G401 (cell line): ENCODE measurements at regions not wholly inside any gene's neighbourhood (a gene's known extent, or its start where the extent isn't known, plus 50 kb on each side); places are given as distances from the start of the nearest gene placed in this dataset.

Experiments
- DNase-seq: peaks from one replicate; pipeline ENCODE4 v3.0.0-alpha.2; 2015; ENCODE audit warnings: low spot score
- in situ Hi-C: cut with HindIII; loops from 2 replicates; pipeline ENCODE4 v1.10.0; 2016; ENCODE audit warnings: low sequenced_read_pairs, mixed read lengths

GRCh38 chr4:11019451-11020240 lies 335.1 kb upstream of the CLNK start:
- no peak for DNase-seq
- in situ Hi-C loops: no loop called here

GRCh38 chr4:11014199-11014598 lies 329.6 kb upstream of the CLNK start:
- in situ Hi-C loops: no loop called here
- DNase-seq: no peak

GRCh38 chr4:11013094-11013664 lies 328.6 kb upstream of the CLNK start:
- in situ Hi-C loops: no loop called here
- DNase-seq: no peak

GRCh38 chr4:11011249-11011648 lies 326.7 kb upstream of the CLNK start:
- in situ Hi-C loops: no loop called here
- no peak for DNase-seq

- in situ Hi-C loops: no loop called here
- DNase-seq: no peak
Observed at GRCh38 chr4:11010624-11011023, 326.1 kb upstream of the CLNK start.

GRCh38 chr4:11009281-11009680 lies 324.7 kb upstream of the CLNK start:
- in situ Hi-C loops: no loop called here
- DNase-seq: no peak

- DNase-seq: no peak
- in situ Hi-C loops: no loop called here
Observed at GRCh38 chr4:11005300-11005699, 320.7 kb upstream of the CLNK start.

- no peak for DNase-seq
- in situ Hi-C loops: no loop called here
Observed at GRCh38 chr4:11004818-11005217, 320.2 kb upstream of the CLNK start.

GRCh38 chr4:11002961-11003360 lies 318.4 kb upstream of the CLNK start:
- in situ Hi-C loops: no loop called here
- no peak for DNase-seq

GRCh38 chr4:10998846-10999245 lies 314.3 kb upstream of the CLNK start:
- in situ Hi-C loops: no loop called here

GRCh38 chr4:10984815-10985214 lies 300.2 kb upstream of the CLNK start:
- no peak for DNase-seq
- in situ Hi-C loops: no loop called here

More at GRCh38 chr4:10998846-10999245, 314.3 kb upstream of the CLNK start:
- no peak for DNase-seq

- no peak for DNase-seq
- in situ Hi-C loops: no loop called here
Observed at GRCh38 chr4:10983885-10984640, 299.5 kb upstream of the CLNK start.

- in situ Hi-C loops: no loop called here
Observed at GRCh38 chr4:10983268-10983667, 298.7 kb upstream of the CLNK start.

GRCh38 chr4:10982305-10982704 lies 297.7 kb upstream of the CLNK start:
- no peak for DNase-seq

More at GRCh38 chr4:10983268-10983667, 298.7 kb upstream of the CLNK start:
- no peak for DNase-seq

GRCh38 chr4:10981576-10981975 lies 297.0 kb upstream of the CLNK start:
- DNase-seq: no peak
- in situ Hi-C loops: no loop called here

More at GRCh38 chr4:10982305-10982704, 297.7 kb upstream of the CLNK start:
- in situ Hi-C loops: no loop called here

- in situ Hi-C loops: no loop called here
- DNase-seq: no peak
Observed at GRCh38 chr4:10981096-10981495, 296.5 kb upstream of the CLNK start.

GRCh38 chr4:10979032-10979431 lies 294.5 kb upstream of the CLNK start:
- DNase-seq: no peak
- in situ Hi-C loops: no loop called here

GRCh38 chr4:10977534-10977933 lies 293.0 kb upstream of the CLNK start:
- no peak for DNase-seq
- in situ Hi-C loops: no loop called here

- DNase-seq: no peak
- in situ Hi-C loops: no loop called here
Observed at GRCh38 chr4:10974371-10974770, 289.8 kb upstream of the CLNK start.

- DNase-seq: no peak
- in situ Hi-C loops: no loop called here
Observed at GRCh38 chr4:10973686-10974085, 289.1 kb upstream of the CLNK start.
